ENCODE measurements at regions not wholly inside any gene's neighbourhood (a gene's known extent, or its start where the extent isn't known, plus 50 kb on each side); places are given as distances from the start of the nearest gene placed in this dataset.

GRCh38 chr11:8785998-8786397 is 103.4 kb downstream of the RPL27A start:
- Histone ChIP-seq H3K4me3 (no peak overlapping the region), H3K9me3 (no peaks in the 10 kb centered on the region), H3K36me3 (no peaks in the 10 kb centered on the region), H3K27me3 (no peaks in the 10 kb centered on the region)
- DNase-seq = no peak

- Histone ChIP-seq H3K27me3 (no peaks in the 10 kb centered on the region), H3K9me3 (no peaks in the 10 kb centered on the region), H3K36me3 (no peaks in the 10 kb centered on the region), H3K4me3 (no peak overlapping the region)
- DNase-seq = no peak
These were observed 104.3 kb downstream of the RPL27A start for GRCh38 chr11:8786933-8787332.

DNA sequence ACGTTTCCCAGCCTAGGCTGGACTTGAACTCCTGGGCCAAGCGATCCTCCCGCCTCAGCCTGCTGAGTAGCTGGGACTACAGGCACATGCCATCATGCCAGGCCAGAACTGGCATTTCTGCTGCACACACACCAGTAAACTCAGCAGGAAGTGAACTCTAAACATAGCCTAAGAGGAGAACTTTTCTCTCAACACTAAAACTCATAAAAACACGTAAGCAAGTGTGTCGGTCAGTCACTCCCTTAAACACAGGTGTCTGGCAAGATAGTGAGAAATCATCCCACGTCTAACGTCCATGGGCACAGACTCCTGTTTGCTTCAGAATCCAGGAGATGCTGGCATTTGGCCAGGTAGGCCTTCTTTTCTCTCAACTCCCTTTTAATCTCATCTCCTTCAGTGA is 104.8 kb downstream of the RPL27A start:
- Histone ChIP-seq H3K27me3 (no peaks in the 10 kb centered on the region), H3K9me3 (no peaks in the 10 kb centered on the region), H3K4me3 (no peak overlapping the region), H3K36me3 (no peaks in the 10 kb centered on the region)
- DNase-seq = peak; percentile 19

GRCh38 chr11:8788616-8789015 is 106.0 kb downstream of the RPL27A start:
- no peaks in the 10 kb centered on the region for H3K9me3 ChIP-seq
- H3K36me3 ChIP-seq = no peaks in the 10 kb centered on the region
- no peak for DNase-seq
- no peak overlapping the region for H3K4me3 ChIP-seq
- no peaks in the 10 kb centered on the region for H3K27me3 ChIP-seq

DNA sequence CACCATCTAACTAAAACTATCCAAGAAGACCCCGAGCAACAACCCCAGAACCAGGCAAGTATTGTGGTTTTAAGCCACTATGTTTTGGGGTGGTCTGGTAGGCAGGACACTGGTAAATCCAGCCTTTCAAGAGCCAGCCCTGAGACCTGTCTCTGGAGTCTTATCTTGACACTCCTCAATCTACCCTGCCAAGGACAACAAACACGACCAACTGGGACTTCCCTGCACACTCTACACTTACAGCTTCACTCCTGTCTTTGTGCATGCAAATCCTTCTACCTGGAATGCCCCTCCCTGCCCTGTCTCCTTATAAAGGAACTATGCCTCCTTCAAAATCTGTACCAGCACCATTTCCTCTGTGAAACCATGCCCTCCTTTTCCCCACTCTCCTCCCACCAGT is 107.3 kb downstream of the RPL27A start:
- Histone ChIP-seq H3K4me3 (no peak overlapping the region), H3K27me3 (no peaks in the 10 kb centered on the region), H3K36me3 (no peaks in the 10 kb centered on the region), H3K9me3 (no peaks in the 10 kb centered on the region)
- no peak for DNase-seq

DNA sequence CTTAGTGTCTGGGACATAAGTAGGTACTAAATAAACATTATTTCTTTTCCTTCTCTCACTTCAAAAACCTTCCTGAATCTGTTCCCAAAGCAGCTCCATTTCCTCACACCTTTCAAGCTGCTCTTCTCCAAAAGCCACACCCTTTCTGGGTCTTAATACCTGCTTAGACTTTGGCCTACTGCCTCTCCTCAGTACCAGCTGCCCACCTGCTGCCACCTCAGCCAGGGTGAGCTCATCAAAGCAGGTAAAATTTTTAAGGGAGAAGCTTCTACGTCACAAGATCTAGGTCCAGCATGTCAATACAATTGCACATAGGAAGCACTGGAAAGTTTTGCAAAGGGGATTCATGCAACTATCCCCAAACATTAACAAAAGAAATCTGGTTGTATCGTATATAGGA is 108.4 kb downstream of the RPL27A start:
- no peak overlapping the region for H3K4me3 ChIP-seq
- no peak for DNase-seq
- no peaks in the 10 kb centered on the region for H3K27me3 ChIP-seq
- no peaks in the 10 kb centered on the region; the same call in 1 of the 2 replicates for H3K36me3 ChIP-seq
- H3K9me3 ChIP-seq = no peaks in the 10 kb centered on the region

- H3K36me3 ChIP-seq = no peaks in the 10 kb centered on the region; the same call in 1 of the 2 replicates
- H3K27me3 ChIP-seq = no peaks in the 10 kb centered on the region
- H3K9me3 ChIP-seq = no peaks in the 10 kb centered on the region
- H3K4me3 ChIP-seq = no peak overlapping the region
- no peak for DNase-seq
These were observed 110.1 kb downstream of the RPL27A start for GRCh38 chr11:8792710-8793109.

- H3K9me3 ChIP-seq = no peaks in the 10 kb centered on the region
- peaks cover 2% of the 10 kb centered on the region; the same call in 1 of the 2 replicates for H3K36me3 ChIP-seq
- DNase-seq = no peak
- no peak overlapping the region for H3K4me3 ChIP-seq
- H3K27me3 ChIP-seq = no peaks in the 10 kb centered on the region
These were observed 110.7 kb downstream of the RPL27A start for GRCh38 chr11:8793114-8793777.

DNA sequence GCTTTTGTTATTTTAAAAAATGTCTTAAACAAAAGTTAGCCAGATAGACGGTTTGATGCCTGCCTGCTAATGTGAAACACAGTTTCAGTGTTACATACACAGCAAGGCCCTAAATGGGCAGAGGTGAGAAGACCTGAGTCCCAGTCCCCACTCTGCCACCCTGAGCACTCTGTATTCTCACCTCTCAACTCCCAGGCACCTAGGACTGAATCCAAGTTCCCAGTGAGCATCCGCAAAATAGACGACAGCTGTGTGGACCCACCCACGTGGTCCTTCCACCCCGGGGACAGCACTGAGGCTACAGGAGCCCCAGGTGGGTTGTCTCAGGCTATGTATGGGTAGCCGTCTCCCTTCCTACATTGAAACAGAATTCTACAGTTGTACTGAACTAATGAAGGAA is 111.5 kb downstream of the RPL27A start:
- H3K9me3 ChIP-seq = no peaks in the 10 kb centered on the region
- no peak overlapping the region for H3K4me3 ChIP-seq
- peaks cover 2% of the 10 kb centered on the region; the same call in 1 of the 2 replicates for H3K36me3 ChIP-seq
- H3K27me3 ChIP-seq = no peaks in the 10 kb centered on the region
- DNase-seq = no peak

GRCh38 chr11:8794677-8795103 is 112.1 kb downstream of the RPL27A start:
- H3K36me3 ChIP-seq = peaks cover 2% of the 10 kb centered on the region; the same call in 1 of the 2 replicates

DNA sequence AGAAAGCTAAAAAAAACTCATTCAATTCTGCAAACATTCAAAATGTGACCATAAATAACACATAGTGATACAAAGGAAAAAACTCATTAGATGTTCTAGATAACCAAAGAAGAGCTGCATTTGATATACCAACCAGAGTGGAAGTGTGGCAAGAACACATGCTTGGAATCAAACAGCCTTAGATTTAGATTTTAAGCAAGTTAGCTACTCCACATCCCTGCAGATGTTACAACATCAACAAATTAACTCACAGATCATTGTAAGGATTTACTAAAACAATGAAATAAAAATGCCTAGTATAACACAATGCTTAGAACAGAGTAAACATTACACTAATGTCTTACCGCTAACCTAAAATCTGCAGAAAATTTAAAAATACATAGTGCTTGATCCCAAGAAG is 114.0 kb upstream of the AKIP1 start:
- H3K36me3 ChIP-seq = peaks cover 2% of the 10 kb centered on the region; the same call in 1 of the 2 replicates
- H3K4me3 ChIP-seq = no peak overlapping the region
- H3K27me3 ChIP-seq = no peaks in the 10 kb centered on the region
- H3K9me3 ChIP-seq = no peaks in the 10 kb centered on the region
- DNase-seq = no peak

More at GRCh38 chr11:8794677-8795103, 112.1 kb downstream of the RPL27A start:
- Histone ChIP-seq H3K27me3 (no peaks in the 10 kb centered on the region), H3K9me3 (no peaks in the 10 kb centered on the region), H3K4me3 (no peak overlapping the region)
- DNase-seq = no peak

DNA sequence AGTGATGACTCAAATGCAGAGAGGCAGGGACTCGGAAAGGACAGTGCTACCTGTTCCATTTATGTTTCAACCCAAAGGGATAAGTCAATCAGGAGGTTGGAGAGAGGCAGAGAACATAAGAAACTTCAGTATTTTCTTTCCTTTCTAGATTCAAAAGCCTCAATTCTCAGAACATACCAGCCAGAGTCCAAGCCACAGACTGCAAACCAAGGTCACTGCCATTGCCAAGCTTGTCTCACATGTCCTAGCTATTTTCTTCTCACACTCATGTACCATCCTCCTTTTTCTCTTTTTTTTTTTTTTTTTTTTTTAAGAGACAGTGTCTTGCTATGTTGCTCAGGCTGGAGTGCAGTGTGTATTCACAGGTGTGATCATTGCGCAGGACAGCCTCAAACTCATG is 111.7 kb upstream of the AKIP1 start:
- H3K36me3 ChIP-seq = peaks cover 2% of the 10 kb centered on the region; the same call in 1 of the 2 replicates
- H3K27me3 ChIP-seq = no peaks in the 10 kb centered on the region
- no peaks in the 10 kb centered on the region for H3K9me3 ChIP-seq
- H3K4me3 ChIP-seq = no peak overlapping the region
- no peak for DNase-seq

- no peak for DNase-seq
These were observed 110.4 kb upstream of the AKIP1 start for GRCh38 chr11:8800520-8801110.

GRCh38 chr11:8801121-8801520 is 109.9 kb upstream of the AKIP1 start:
- no peaks in the 10 kb centered on the region for H3K27me3 ChIP-seq
- H3K9me3 ChIP-seq = no peaks in the 10 kb centered on the region
- no peak overlapping the region for H3K4me3 ChIP-seq
- H3K36me3 ChIP-seq = peaks cover 2% of the 10 kb centered on the region; the same call in 1 of the 2 replicates
- DNase-seq = no peak

More at GRCh38 chr11:8800520-8801110, 110.4 kb upstream of the AKIP1 start:
- no peaks in the 10 kb centered on the region for H3K9me3 ChIP-seq
- H3K36me3 ChIP-seq = peaks cover 2% of the 10 kb centered on the region; the same call in 1 of the 2 replicates
- no peak overlapping the region for H3K4me3 ChIP-seq
- H3K27me3 ChIP-seq = no peaks in the 10 kb centered on the region

- Histone ChIP-seq H3K4me3 (no peak overlapping the region), H3K27me3 (no peaks in the 10 kb centered on the region), H3K36me3 (peaks cover 2% of the 10 kb centered on the region; the same call in 1 of the 2 replicates), H3K9me3 (no peaks in the 10 kb centered on the region)
- no peak for DNase-seq
These were observed 108.7 kb upstream of the AKIP1 start for GRCh38 chr11:8802251-8802650.

- Histone ChIP-seq H3K27me3 (no peaks in the 10 kb centered on the region), H3K4me3 (no peak overlapping the region), H3K36me3 (no peaks in the 10 kb centered on the region), H3K9me3 (no peaks in the 10 kb centered on the region)
- DNase-seq = no peak
These were observed 107.0 kb upstream of the AKIP1 start for GRCh38 chr11:8803973-8804372.

DNA sequence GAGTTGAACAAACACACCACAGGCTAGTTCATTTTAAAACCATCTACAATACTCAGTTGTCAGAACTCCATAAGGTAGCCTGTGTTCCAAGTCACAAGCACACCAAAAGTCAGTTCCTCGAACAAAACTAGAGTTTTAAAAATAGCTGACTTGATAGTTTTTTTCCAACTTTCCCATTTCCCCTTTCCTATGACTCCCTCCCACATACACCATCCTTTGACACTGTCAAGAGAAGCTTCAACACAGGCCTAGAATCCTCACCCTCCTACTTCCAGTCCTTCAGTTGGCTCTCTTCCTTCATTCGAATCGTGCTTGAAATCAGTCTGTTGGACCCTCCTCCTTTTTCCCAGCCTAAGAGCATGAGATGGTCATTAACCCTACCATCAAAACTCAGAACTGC is 105.7 kb upstream of the AKIP1 start:
- DNase-seq = no peak
- H3K27me3 ChIP-seq = no peaks in the 10 kb centered on the region
- no peaks in the 10 kb centered on the region for H3K36me3 ChIP-seq
- no peaks in the 10 kb centered on the region for H3K9me3 ChIP-seq
- no peak overlapping the region for H3K4me3 ChIP-seq

DNA sequence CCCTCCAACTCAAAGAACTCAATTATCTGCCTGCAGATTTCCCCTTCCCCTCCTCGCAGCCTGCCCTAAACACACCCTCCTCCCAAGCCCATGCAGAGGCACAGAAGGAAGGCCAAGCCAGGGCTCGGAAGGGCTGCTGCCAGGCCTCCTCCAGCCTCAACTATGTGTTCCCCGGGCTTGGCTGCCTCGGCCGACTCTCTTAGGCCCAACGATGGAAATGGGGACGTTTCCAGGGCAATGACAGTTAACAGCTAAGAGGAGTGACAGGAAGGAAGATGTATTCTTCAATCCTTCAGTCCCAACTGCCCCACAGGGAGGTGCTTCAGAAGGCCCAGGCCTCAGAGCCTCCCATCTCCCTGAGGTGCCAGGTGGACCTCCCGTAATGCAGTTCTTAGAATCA is 104.0 kb upstream of the AKIP1 start:
- no peak overlapping the region for H3K4me3 ChIP-seq

More for the DNA sequence above, 104.0 kb upstream of the AKIP1 start:
- H3K36me3 ChIP-seq = no peaks in the 10 kb centered on the region
- H3K9me3 ChIP-seq = no peaks in the 10 kb centered on the region
- DNase-seq = no peak
- H3K27me3 ChIP-seq = no peaks in the 10 kb centered on the region
